Suprapubic skin (tissue), 4 donors: ENCODE measurements at regions not wholly inside any gene's neighbourhood (a gene's known extent, or its start where the extent isn't known, plus 50 kb on each side); places are given as distances from the start of the nearest gene placed in this dataset.

Experiments
- EP300 ChIP-seq: sonication (generic); formaldehyde crosslinking; IDR thresholded peaks from one replicate; pipeline ENCODE4 v1.6.1; 2017; ENCODE audit warnings: antibody characterized with exemption
- POLR2A ChIP-seq, 2 donors: fragments of 450-650 bp; IDR thresholded peaks; one replicate each; pipeline ENCODE4 v1.6.1; 2017; ENCODE audit warnings: antibody characterized with exemption in 2 of 2, mild to moderate bottlenecking in 2 of 2, moderate library complexity in 2 of 2
- POLR2AphosphoS5 ChIP-seq, 3 donors: sonication (generic); formaldehyde crosslinking; IDR thresholded peaks; one replicate each; pipeline ENCODE4 v1.6.1; 2017; ENCODE audit warnings: antibody characterized with exemption in 3 of 3
- TF ChIP-seq, protein P1 (sequence below), 2 donors: fragments of 200-600 bp in 1 of 2; fragments of 450-650 bp in 1 of 2; sonication (generic) in 1 of 2; IDR thresholded peaks; one replicate each; pipeline ENCODE4 v1.5.1; 2016 to 2019; ENCODE audit warnings: antibody characterized with exemption in 2 of 2, mild to moderate bottlenecking in 1 of 2, moderate library complexity in 1 of 2

- TF ChIP-seq POLR2AphosphoS5 (IDR thresholded peaks at IDR 0.05) (no peak), POLR2A (IDR thresholded peaks at IDR 0.05) (no peak), EP300 (no peak)
- TF ChIP-seq, protein P1, sequence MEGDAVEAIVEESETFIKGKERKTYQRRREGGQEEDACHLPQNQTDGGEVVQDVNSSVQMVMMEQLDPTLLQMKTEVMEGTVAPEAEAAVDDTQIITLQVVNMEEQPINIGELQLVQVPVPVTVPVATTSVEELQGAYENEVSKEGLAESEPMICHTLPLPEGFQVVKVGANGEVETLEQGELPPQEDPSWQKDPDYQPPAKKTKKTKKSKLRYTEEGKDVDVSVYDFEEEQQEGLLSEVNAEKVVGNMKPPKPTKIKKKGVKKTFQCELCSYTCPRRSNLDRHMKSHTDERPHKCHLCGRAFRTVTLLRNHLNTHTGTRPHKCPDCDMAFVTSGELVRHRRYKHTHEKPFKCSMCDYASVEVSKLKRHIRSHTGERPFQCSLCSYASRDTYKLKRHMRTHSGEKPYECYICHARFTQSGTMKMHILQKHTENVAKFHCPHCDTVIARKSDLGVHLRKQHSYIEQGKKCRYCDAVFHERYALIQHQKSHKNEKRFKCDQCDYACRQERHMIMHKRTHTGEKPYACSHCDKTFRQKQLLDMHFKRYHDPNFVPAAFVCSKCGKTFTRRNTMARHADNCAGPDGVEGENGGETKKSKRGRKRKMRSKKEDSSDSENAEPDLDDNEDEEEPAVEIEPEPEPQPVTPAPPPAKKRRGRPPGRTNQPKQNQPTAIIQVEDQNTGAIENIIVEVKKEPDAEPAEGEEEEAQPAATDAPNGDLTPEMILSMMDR (IDR thresholded peaks at IDR 0.05): no peak
Measured at GRCh38 chr4:26183017-26183416, 137.8 kb upstream of the RBPJ start.
